Activated T-cell treated with anti-CD3 and anti-CD28 coated beads for 48 hours (primary cell): ENCODE measurements at regions not wholly inside any gene's neighbourhood (a gene's known extent, or its start where the extent isn't known, plus 50 kb on each side); places are given as distances from the start of the nearest gene placed in this dataset.

Experiments
- DNase-seq: peaks from one replicate; pipeline ENCODE4 v3.0.0-alpha.2; 2020; ENCODE audit warnings: low read depth

- no peak for DNase-seq
These were observed 103.8 kb upstream of the SMIM21 start for GRCh38 chr18:75531212-75531850.

DNA sequence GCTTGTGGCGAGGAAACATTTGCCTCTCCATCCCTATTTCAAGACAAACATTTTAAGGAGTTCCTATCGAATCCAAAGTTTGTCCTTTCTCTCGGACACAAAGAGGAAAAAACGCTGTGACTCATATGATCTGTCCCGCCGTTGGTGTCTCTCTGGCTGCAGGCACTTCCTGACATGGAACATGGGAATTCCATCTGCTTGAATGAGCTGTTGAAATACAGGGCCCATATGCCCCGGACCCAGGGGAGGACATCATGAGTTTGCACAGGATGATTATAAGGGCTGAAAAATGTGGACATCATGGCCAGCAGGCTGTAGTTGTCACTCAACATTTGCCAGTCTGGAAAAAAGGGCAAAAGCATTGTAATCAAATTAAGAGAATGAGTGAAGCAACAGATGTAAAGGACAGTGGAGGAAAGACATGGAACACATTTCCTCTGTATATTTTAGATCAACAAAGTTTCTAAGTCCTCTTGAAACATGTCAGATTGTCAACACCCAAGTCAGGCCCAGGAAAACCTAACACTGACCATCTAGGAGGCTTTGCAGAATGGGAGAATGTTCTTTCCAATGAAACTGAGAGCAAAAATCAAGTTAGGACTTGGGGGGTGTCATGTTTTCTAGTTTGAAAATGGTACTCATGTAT lies 103.2 kb upstream of the SMIM21 start:
- DNase-seq, result no peak

DNA sequence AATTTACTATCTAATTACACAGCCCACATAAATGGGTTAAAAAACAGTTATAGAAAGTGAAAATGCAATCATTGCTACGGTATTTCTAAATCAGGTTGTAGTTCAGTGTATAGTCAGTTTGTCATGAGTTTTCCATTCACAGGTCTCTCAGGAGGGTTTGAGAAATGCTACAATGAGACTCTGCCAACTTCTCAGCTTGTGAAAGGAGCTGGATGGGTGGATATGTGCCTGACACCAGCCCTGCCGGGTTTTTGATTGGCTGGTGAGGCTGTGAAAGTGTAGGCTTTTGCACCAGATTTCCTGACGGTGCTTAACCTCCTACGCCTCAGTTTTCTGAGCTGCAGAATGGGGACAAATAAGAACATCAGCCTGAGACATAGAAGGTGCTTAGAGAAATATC lies 102.6 kb upstream of the SMIM21 start:
- DNase-seq, result no peak

DNA sequence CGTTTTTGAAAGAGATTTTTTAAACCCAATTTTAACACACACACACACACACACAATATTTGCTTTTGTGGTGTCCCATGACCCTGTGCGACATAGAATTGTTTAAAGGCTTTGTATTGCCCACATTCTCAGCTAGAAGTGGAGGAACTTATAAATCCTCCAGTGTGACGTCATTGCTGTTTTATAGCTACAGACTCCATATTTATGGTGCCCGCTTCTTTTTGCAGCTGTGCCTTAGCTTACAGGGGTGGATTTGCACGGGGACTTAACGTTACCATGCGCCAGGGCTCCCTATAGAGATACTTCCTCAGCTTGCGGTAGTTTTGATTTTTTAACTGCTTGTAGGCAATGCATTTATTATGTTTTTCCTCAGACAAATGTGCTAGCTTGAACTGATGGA lies 101.9 kb upstream of the SMIM21 start:
- DNase-seq, result no peak

DNA sequence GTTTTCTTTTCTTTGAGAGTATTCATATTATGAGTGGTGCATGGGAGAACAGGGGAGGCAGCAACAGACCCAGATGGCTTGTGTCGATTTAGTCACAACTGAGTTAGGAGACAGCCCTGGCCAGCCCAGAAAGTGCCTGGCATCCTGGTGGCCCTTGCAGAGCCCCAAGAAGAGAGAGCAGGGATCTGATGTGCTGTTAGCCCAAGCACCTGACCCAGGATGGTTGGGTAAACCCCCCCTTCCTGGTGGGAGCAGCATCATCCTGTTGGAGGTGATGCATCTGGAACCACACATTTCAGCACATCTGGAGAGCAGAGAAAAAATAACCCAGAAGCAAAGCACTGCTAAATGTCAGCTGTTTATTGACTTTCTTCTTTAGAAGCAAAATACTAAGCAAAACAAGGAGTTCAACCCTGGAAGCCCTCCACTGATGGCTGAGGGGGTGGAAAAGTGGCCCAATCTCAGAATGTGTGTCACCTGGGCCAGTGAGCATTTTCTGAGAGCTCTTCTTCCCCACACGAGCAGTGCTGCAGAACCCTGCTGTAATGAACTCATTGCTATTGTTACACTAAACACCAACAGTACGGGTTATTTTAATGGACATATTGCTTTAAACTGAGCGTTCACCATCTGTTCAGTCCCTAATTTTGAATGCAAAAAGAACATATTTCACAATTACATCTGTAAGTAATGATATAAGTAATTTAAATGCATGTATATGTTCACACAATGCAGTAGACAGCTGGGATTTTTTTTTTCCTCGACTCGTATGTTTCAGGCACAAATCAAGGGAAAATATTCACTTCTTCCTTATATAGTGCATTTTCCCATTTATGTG lies 100.6 kb upstream of the SMIM21 start:
- no peak for DNase-seq

- DNase-seq, result no peak
These were observed 98.5 kb upstream of the SMIM21 start for GRCh38 chr18:75526038-75526437.

DNA sequence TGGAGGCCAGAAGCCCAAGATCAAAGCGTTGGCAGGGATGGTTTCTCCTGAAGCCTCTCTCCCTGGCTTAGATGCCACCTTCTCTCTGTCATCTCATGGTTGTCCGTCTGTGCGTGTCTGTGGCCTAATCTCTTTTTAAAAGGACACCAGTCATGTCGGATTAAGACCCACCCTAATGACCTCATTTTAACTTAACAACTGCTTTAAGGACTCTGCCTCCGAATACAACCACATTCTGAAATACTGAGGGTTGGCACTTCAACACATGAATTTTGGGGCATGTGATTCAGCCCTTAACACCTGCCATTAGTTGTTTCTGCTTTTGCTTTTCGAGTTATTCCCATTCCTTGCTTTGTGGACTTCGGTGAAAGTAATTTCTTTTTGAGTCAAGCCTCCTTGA lies 97.8 kb upstream of the SMIM21 start:
- no peak for DNase-seq

GRCh38 chr18:75524841-75525240 lies 97.3 kb upstream of the SMIM21 start:
- no peak for DNase-seq

DNA sequence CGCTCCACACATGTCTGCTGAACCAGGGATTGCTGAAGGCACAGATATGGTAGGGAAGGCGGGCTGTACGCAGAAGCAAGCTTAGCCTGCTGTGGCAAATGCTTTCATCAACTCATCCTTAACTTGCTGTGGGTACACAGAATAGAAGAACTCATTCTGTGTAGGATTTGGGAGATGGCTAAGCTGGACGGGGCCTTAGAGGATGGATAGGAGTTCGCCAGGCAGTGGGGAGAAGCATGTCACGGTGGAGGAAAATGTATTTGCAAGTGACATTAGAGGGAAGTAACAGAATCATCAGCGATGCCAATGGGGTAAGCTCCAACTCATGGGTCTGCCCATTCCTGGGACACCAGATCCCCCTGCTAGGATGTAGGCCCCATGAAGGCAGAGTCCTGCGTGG lies 96.7 kb upstream of the SMIM21 start:
- DNase-seq, result no peak

DNA sequence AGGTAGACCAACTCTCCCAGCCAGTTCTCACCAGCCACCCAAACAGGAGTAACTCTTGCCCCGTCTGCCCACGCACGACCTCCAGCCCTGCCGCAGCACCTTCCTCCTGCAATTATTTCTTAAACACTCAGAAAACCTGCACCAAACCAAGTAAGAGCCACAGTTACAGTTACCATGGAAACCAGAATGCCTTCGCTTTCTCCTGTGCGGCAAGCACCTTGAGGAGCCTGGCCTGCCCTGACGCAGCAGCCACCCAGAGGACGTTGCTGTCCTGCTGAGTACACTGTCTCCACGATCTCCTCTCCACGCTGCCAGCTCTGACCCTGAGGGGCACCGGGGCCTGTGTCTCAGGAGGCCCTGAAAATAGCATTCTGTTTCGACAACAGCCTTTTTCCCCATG lies 94.3 kb upstream of the SMIM21 start:
- no peak for DNase-seq

- no peak for DNase-seq
These were observed 90.5 kb upstream of the SMIM21 start for GRCh38 chr18:75518007-75518406.

GRCh38 chr18:75517286-75517685 lies 89.8 kb upstream of the SMIM21 start:
- DNase-seq, result no peak

DNA sequence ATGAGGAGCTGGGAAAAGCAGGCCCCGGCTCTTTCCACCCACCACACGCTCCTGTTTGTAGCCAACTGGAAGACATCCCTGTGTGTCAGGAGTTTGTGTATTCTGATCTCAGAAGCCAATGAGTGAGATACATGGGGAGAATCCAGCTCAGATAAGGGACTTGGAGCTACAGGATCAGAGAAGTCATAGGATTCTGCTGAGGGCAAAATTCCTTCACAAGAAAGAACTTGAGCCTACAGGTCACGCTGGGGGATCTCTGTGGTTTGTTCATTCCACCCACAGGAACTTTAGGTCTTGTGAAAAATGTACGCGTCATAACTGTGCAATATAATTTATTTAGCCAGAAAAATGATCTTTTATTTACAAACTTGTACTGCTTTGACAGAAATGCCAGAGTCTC lies 80.1 kb upstream of the SMIM21 start:
- no peak for DNase-seq

- DNase-seq, result no peak
These were observed 79.4 kb upstream of the SMIM21 start for GRCh38 chr18:75506913-75507312.

DNA sequence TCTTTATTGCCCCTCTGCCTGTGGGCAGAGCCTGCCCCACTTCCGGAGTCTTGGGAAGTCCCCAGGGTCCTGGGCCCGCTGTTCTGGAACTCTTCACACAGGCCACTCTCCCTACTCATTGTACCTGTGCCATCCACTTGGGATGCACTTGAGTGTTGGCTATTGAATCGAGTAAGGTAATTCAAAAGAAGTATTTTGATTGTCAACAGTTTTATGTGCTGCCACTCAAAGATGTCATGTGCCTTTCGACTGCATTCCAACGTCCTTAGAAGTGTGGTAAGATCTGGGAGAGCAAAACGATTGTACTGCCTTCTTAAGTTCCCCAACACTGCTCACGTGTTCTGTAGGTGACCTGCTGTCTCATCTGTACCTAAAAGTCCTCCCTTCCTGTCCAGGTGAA lies 77.0 kb upstream of the SMIM21 start:
- no peak for DNase-seq

DNA sequence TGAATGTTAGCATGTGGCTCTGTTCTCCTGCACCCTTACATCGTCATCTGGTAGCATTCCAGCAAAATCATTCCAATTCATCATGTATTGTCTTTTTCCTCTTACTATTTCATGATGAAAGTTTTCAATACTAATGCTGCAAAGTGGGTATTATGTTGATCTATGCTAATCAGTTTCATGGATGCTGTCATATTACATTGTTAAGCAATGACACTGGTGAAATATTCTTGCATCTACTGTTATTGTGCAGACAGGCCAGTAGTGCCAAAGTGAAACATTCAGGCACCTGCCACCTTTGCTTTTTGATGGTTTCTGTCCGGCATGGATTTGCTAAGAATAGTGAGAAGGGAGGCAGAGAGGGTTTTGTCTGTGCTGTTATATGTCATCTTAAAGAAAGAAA lies 76.1 kb upstream of the SMIM21 start:
- no peak for DNase-seq

DNA sequence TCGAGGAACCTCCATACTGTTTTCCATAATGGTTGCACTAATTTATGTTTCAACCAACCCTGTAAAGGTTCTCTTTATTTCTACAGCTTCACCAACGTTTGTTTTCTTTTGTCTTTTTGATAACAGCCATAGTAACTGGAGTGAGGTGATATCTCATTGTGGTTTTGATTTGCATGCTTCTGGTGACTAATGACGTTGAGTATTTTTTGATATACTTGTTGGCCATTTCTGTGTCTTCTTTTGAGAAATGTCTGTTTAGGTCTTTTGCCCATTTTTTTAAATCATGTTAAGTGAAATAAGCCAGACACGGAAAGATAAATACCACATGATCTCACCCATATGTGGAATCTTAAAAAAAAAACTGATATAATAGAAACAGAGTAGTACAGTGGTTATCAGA lies 74.8 kb upstream of the SMIM21 start:
- no peak for DNase-seq

DNA sequence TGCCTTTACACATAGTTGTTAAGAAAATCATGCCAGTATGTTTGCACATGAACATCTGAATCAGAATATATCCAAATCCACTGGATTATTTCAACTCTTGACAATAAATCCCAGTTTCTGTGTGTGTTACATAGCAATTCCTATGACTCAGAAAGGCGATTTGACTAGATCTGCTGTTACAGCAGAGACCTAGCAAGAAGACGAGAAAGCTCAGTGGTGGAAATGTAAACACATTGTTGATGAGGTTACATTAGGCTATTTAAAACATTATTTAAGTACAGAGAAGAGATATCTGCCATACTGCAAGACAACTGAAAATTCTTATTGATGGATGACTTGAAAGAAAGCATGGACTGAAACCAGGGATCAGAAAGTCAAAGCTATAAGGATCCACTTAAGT lies 73.0 kb upstream of the SMIM21 start:
- no peak for DNase-seq

GRCh38 chr18:75497576-75498235 lies 70.2 kb upstream of the SMIM21 start:
- no peak for DNase-seq

GRCh38 chr18:75496151-75496550 lies 68.6 kb upstream of the SMIM21 start:
- DNase-seq, result no peak

- no peak for DNase-seq
These were observed 65.3 kb upstream of the SMIM21 start for GRCh38 chr18:75492852-75493251.

- DNase-seq, result no peak
These were observed 63.9 kb upstream of the SMIM21 start for GRCh38 chr18:75491361-75491760.
